NB4 (cell line): ENCODE measurements at regions not wholly inside any gene's neighbourhood (a gene's known extent, or its start where the extent isn't known, plus 50 kb on each side); places are given as distances from the start of the nearest gene placed in this dataset.

Source experiments
- DNase-seq: peaks from one replicate; pipeline ENCODE4 v3.0.0; 2010; ENCODE audit warnings: low read depth
- H3K4me3 ChIP-seq: one replicate; pipeline ENCODE4 v1.5.1; 2011; ENCODE audit warnings: mild to moderate bottlenecking, low read depth, low read length, moderate library complexity
- CTCF ChIP-seq: IDR thresholded peaks from one replicate; pipeline ENCODE4 v1.5.1; 2012; ENCODE audit warnings: low read depth, low read length
- MAX ChIP-seq: IDR thresholded peaks from 2 replicates; pipeline ENCODE4 v1.6.1; 2011; ENCODE audit warnings: low read depth, low read length
- MYC ChIP-seq: IDR thresholded peaks from 2 replicates; pipeline ENCODE4 v1.6.1; 2011; ENCODE audit warnings: low read depth, low read length
- POLR2A ChIP-seq: IDR thresholded peaks from 2 replicates; pipeline ENCODE4 v1.6.1; 2011; ENCODE audit warnings: mild to moderate bottlenecking; ENCODE audit not compliant: insufficient read length; ENCODE audit errors: extremely low read depth

GRCh38 chr13:55497486-55497885 is 1643.2 kb upstream of the PRR20A start:
- TF ChIP-seq CTCF (no peak), MYC (no peak), POLR2A (no peak), MAX (no peak)
- no peak for DNase-seq

GRCh38 chr13:55500694-55501093 is 1640.0 kb upstream of the PRR20A start:
- DNase-seq: no peak
- no peak for TF ChIP-seq POLR2A
- no peak for TF ChIP-seq CTCF
- no peak for TF ChIP-seq MYC
- TF ChIP-seq MAX: no peak
- H3K4me3 ChIP-seq: no peak overlapping the region

More at GRCh38 chr13:55497486-55497885, 1643.2 kb upstream of the PRR20A start:
- no peak overlapping the region for H3K4me3 ChIP-seq

- DNase-seq: no peak
- H3K4me3 ChIP-seq: no peak overlapping the region
- TF ChIP-seq CTCF (no peak), MYC (no peak), POLR2A (no peak)
Measured at GRCh38 chr13:55516610-55517009, 1624.1 kb upstream of the PRR20A start.

- no peak overlapping the region for H3K4me3 ChIP-seq
- no peak for TF ChIP-seq MAX
- peak; percentile 26 for TF ChIP-seq CTCF
- no peak for TF ChIP-seq POLR2A
- TF ChIP-seq MYC: no peak
- DNase-seq: peak; percentile 18
Measured at GRCh38 chr13:55517312-55517711, 1623.4 kb upstream of the PRR20A start.

- TF ChIP-seq POLR2A: no peak
- no peak for TF ChIP-seq MYC
- TF ChIP-seq MAX: no peak
- no peak for TF ChIP-seq CTCF
- DNase-seq: no peak
Measured at GRCh38 chr13:55528434-55528833, 1612.3 kb upstream of the PRR20A start.

GRCh38 chr13:55534306-55534705 is 1606.4 kb upstream of the PRR20A start:
- H3K4me3 ChIP-seq: no peak overlapping the region
- no peak for TF ChIP-seq MYC
- no peak for DNase-seq

More at GRCh38 chr13:55528434-55528833, 1612.3 kb upstream of the PRR20A start:
- H3K4me3 ChIP-seq: no peak overlapping the region

- no peak overlapping the region for H3K4me3 ChIP-seq
- DNase-seq: no peak
- TF ChIP-seq CTCF (no peak), MYC (no peak), MAX (no peak), POLR2A (no peak)
Measured at GRCh38 chr13:55538424-55538823, 1602.3 kb upstream of the PRR20A start.
